ENCODE measurements at regions not wholly inside any gene's neighbourhood (a gene's known extent, or its start where the extent isn't known, plus 50 kb on each side); places are given as distances from the start of the nearest gene placed in this dataset.

DNA sequence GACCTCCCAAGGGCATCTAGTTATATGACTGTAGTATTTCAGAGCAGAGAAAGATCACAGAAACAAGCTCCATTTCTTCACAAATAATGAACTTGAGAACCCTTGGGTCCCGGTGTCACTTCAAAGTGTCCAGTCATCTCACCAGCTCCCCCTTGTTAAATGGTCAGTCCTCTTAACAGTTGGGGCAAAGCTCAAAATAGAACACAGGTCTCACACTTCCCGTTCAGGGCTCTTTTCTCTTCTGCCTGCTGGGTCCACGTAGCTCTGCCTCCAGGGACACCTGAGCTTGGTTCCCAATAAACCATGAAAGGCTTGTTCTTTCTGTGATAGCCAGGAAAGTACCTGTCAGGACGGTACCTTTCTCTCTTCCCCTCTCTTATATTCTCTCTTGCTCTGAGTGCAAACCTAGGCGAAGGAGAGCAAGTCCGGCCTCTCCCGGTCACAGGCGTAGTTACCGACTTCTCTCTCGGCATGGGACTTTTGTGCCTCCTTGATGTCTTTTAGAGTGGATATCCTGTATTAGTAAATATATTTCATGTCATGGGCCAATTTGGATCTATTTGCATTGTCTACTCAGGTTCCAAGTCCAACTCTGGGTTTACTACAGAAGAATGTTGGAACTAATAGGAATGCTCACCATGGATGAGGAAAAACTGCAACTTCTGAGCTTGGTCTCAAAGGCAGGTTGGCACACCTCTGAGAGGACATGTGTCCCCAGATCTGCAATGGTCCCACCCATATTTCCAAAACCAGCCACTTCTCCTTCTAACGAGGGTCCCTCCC lies 118.8 kb upstream of the PARP11 start:
- DNase-seq (ENCODE audit: low read depth) = no peak

DNA sequence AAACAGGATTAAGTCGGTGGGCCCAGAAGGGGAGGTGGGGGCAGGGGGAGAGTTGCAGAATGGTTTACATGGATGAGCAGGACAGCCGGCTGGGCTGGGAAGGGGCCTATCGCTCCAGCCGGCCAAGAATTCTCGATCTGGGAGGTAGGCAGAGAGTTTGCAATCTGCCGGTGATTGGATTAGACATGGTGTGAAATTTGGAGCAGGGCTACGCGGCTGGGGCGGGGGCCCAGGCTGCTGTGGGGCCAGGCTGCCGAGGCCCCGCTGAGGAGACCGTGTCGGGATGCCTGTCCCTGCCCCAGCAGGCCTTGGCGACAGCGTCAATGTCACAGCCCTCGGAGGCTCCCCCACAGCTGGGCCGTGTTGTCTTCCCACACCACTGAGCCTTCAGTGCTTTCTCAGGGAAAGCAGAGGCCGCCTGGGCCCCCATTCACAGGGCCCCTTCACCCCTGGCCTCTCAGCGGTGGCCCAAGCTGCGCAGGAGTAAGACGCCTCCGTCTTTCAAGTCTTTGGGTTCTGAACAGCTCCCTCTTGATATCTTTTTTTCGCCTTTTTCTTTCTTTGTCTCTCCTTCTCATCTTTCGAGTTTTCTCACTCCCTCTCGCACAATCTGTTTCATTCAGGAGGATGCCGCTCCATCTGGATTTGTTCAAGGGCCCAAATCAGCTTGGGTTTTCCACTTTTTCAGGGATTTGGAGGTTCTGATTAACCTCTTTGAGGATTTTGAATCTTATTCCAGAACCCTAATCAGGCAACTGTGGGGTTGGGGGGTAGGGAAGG lies 117.5 kb upstream of the PARP11 start:
- DNase-seq (ENCODE audit: low read depth) = no peak

GRCh38 chr12:3989218-3989550 lies 116.0 kb upstream of the PARP11 start:
- no peak for DNase-seq (ENCODE audit: low read depth)

DNA sequence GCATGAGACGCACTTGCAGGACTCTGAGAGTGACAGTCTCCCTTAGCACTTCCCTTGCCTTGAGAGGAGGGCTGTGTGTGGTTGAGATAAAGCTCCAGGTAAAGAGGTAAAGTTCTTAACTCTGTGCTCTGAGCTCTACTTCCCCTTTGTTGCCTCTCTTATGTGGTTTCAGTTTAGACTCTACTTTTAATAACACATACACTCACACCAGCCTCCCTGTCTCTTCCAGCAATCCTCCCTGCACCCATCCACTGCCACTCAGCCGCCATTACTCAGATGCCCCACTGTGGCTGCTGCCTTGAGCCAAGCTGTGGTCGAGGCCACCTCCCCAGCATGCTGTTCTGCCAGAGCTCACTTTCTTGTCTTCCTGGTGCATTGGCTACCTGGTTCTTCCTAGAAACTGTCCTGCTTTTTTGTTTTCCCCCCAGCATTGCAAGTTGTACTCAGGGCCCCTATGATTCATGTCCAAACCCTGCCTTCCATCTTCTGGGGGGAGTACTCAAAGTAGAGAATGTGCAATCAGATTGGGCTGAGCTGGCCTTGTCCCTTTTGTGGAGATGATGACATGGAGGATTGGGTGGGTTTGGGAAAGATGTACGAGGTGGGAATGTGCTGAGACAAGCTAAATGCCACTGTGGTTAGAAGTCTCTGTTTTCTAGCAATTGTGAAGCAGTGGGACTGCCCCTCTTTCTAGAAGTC lies 115.5 kb upstream of the PARP11 start:
- DNase-seq (ENCODE audit: low read depth) = no peak

GRCh38 chr12:3987571-3987970 lies 114.4 kb upstream of the PARP11 start:
- DNase-seq (ENCODE audit: low read depth) = no peak

DNA sequence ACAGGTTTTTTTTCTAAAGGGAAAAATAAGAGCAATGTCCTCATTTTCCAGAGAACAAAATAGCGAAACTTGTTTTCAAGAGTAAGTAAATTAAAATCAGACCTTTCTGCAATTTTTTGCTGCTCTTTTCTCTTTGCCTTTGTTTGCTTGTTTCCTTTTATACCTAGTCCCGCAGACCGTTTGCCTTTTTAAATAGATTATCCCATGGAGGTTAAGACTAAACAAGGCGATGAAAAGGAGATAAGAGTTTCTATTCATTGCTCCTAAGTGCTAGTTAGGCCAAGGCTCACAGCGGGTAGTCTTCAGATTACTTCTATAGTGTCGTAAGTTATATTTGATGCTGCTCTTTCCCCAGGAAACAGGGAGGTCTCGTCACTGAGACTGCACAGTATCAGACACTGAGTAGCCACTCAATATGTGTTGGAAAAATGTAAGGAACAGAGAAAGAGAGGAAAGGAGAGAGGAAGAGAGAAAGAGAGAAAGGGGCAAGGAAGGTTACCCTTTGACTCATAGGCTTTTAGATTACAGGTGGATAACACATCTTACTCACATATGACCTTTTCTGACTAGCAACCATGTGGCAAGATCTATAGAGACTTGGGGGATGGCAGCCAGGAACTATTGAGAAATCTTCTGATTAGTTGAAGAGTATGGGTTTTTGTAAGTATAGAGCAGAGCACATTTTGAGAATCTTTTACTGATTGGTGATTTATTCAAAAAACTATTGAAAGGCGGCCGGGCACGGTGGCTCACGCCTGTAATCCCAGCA lies 107.5 kb upstream of the PARP11 start:
- no peak for DNase-seq (ENCODE audit: low read depth)

DNA sequence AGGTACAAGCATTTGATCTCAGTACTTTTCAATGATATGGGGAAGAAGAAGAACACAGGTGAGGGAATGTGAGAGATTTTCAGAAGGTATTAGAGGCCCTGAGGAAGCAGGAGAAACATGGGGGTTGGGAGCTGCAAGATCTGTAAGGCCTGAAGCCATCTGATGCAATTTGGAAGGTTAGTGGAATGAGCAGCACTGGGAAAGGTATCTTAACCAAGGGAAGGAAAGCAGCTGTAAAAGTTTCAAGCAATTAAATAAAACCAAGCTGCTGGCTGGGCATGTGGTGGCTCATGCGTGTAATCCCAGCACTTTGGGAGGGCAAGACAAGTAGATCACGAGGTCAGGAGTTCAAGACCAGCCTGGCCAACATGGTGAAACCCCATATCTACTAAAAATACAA lies 104.4 kb upstream of the PARP11 start:
- DNase-seq (ENCODE audit: low read depth) = no peak

GRCh38 chr12:3976351-3976938 lies 103.2 kb upstream of the PARP11 start:
- DNase-seq (ENCODE audit: low read depth) = no peak

DNA sequence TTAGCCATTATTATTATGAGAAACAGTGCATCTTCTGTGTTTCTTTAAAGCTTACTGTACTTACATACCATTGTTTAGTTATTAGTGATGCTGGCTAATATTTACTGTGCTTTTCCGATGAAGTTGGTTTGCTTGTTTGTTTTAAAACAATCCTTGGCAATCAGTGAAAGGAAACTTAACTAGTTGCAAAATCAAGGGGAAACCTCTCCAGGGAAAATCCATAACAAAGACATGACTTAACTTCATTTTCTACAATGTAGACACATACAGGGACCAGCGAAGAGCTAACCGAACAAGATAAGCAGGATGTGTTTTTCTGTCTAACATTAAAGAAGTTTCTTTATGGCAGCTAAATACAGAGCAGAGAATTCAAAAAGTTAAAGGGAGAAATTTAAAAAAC lies 102.5 kb upstream of the PARP11 start:
- no peak for DNase-seq (ENCODE audit: low read depth)

- no peak for DNase-seq (ENCODE audit: low read depth)
Observed at GRCh38 chr12:3974883-3975282, 101.7 kb upstream of the PARP11 start.

DNA sequence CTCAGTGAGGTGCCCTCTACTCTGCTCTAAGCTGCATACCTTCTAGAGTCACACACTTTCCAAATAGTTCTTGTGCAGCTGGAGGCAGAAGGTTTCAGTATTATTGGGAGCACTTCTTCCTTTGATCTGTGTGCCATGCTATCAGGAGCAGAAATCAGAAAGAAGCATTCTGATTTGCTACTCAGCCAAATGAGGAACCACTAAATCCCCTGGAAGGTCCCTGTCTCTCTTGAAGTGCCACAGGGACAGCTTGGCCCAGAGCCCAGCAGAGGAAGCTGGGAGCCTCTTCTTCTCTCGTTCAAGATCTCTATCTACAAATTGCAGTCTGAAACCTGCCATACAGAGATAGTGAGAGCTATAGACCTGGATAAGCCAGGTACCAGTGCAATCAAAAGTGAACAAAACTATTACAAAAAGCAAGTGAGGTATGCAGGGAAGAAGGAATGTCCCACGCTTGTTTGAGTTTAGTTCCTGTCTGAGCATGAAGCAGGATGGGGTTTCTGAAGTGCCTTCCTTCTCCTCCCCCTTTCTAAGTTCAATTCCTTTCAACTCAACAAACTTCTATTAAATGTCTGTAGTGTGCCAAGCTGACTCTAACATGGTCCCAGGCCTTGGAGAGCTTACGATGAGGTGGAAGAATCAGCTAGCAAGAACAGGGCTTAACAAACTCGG lies 100.9 kb upstream of the PARP11 start:
- no peak for DNase-seq (ENCODE audit: low read depth)

DNA sequence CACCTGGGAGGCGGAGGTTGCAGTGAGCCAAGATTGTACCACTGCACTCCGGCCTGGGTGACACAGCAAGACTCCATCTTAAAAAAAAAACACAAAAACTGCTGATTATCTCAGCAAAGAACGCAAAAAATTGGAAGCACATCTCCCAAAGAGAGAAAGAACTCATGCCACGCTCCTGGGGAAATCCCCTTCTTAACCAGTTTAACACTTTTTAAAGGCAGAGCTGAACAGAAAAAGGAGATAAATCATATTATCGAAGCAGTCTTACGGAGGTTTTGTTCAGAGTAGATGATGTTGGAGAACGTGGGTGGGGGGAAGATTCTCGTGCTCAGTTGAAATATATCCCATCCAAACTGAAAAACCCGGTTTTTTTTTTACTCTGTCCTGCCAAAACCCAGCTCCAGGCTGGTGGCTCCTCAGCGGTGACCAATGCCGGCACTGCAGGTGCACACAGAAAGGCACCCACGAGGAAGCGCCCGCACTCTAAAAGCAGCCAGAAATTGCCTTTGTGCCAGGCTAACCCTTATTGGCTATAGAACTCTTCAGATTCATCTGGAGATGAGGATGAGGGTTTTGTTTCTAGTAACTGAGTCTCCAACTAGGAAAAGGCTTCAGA lies 100.2 kb upstream of the PARP11 start:
- no peak for DNase-seq (ENCODE audit: low read depth)

- DNase-seq (ENCODE audit: low read depth) = no peak
Observed at GRCh38 chr12:3972576-3972975, 99.4 kb upstream of the PARP11 start.

- no peak for DNase-seq (ENCODE audit: low read depth)
Observed at GRCh38 chr12:3968523-3968922, 95.3 kb upstream of the PARP11 start.

GRCh38 chr12:3967556-3968160 lies 94.5 kb upstream of the PARP11 start:
- DNase-seq (ENCODE audit: low read depth) = no peak

GRCh38 chr12:3966376-3966775 lies 93.2 kb upstream of the PARP11 start:
- no peak for DNase-seq (ENCODE audit: low read depth)

- DNase-seq (ENCODE audit: low read depth) = no peak
Observed at GRCh38 chr12:3965046-3965445, 91.8 kb upstream of the PARP11 start.

DNA sequence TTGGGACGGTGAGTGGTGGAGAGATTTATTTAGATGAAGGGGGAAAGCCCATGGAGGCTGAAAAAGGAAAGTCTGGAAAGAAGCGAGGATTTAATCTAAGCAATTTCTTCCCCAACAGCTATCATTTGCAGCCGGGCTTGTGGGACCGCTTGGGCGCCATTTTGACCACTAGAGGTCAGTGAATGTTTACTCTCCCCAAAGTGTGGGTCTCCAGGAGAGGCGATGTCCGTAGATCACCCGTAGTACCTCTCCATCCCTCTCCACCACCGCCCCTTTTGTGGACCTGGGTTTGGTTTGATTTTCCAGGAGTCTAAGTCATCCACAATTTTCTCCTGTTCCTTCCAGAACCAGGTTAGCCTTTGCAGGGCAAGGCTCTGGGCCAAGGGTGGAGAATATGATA lies 91.2 kb upstream of the PARP11 start:
- DNase-seq (ENCODE audit: low read depth) = no peak

DNA sequence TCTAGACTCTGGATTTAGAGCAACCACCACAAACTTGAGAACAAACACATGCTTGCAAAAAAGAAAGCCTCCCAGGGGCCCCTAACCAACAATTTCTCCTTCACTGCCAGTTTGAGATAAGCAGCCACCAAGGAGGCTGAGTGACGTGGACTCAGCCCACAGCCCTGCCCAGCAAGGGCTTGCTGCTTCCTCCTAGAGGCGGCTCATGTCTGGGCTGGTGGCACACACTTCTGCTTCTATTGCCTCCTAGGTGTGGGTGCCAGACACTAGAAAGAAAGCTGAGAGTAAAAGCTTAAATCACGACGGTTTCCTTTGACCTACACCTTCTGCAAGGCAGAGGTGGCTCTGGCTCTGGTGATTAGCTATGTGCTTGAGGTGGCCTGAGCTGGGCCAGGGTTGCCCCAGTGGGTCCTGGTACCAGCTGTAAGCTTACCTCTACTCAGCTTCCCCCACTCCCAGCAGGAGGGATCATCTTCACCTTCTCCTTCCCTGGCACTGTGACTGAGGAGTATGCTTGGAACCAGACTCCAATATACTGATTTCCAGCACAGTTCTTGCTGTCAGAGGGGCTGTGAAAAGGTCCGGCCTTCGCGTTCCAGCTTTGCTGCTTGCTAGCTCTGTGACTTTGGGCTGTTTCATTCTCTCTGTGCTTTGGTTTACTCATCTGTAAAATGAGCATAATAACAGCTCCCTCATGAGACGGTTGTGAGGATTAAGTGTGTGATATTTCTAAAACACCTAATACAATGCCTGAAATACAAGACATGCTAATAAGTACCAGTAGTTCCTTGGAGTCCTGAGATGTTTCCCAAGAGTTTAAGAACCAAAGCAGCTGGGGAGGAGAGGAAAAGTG lies 89.7 kb upstream of the PARP11 start:
- no peak for DNase-seq (ENCODE audit: low read depth)

DNA sequence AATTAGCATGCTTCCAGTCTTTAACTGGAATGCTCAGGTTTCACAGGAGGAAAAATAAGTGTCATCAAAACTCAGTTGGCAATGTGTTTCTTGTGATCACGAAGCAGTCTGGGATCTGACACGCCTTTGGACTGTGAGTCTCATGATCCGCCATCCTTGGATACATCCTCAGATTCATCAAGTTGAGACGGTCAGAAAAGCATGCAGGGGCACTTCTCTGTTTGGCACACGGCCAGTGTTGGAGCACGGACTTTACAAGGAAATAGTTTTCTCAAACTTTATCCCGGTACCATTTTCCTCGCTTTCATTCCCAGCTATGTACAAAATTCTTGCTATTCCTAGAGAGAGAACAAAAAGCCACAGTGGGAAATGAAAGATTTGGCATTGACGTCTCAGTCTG lies 88.4 kb upstream of the PARP11 start:
- no peak for DNase-seq (ENCODE audit: low read depth)
